ENCODE measurements at regions not wholly inside any gene's neighbourhood (a gene's known extent, or its start where the extent isn't known, plus 50 kb on each side); places are given as distances from the start of the nearest gene placed in this dataset.

DNA sequence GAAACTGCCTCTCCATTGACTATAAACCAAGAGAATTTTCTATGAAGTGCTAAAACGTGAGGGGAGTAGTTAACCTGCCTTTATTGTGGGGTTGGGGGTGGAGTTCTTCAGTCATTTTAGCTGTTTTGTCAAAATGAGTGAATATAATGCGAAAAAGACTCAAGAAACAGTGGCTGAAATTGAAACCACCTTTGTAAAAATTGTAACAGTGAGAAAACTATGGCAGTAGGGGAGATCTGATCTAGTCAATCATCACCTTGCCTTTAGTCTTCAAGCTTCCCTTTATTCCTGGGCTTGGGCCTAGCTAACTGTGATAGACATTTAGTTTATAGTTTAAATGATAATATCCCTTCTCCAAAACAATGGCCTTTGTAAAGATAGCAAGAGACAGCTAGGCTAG is 1927.3 kb downstream of the STIM2 start:
- no peak overlapping the region for H3K4me3 Mint-ChIP-seq
- DNase-seq (ENCODE audit: low read depth, low spot score): no peak
- no peaks in the 10 kb centered on the region for H3K36me3 Mint-ChIP-seq (ENCODE audit: low read depth)
- TF ChIP-seq, protein P1, sequence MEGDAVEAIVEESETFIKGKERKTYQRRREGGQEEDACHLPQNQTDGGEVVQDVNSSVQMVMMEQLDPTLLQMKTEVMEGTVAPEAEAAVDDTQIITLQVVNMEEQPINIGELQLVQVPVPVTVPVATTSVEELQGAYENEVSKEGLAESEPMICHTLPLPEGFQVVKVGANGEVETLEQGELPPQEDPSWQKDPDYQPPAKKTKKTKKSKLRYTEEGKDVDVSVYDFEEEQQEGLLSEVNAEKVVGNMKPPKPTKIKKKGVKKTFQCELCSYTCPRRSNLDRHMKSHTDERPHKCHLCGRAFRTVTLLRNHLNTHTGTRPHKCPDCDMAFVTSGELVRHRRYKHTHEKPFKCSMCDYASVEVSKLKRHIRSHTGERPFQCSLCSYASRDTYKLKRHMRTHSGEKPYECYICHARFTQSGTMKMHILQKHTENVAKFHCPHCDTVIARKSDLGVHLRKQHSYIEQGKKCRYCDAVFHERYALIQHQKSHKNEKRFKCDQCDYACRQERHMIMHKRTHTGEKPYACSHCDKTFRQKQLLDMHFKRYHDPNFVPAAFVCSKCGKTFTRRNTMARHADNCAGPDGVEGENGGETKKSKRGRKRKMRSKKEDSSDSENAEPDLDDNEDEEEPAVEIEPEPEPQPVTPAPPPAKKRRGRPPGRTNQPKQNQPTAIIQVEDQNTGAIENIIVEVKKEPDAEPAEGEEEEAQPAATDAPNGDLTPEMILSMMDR (conservative IDR thresholded peaks at IDR 0.05): no peak
- no peaks in the 10 kb centered on the region for H3K27me3 Mint-ChIP-seq (ENCODE audit: low read depth)
- H3K27ac Mint-ChIP-seq (ENCODE audit: unreplicated experiment): no peak overlapping the region
- H3K9me3 Mint-ChIP-seq: no peaks in the 10 kb centered on the region
- no peaks in the 10 kb centered on the region for H3K4me1 Mint-ChIP-seq

DNA sequence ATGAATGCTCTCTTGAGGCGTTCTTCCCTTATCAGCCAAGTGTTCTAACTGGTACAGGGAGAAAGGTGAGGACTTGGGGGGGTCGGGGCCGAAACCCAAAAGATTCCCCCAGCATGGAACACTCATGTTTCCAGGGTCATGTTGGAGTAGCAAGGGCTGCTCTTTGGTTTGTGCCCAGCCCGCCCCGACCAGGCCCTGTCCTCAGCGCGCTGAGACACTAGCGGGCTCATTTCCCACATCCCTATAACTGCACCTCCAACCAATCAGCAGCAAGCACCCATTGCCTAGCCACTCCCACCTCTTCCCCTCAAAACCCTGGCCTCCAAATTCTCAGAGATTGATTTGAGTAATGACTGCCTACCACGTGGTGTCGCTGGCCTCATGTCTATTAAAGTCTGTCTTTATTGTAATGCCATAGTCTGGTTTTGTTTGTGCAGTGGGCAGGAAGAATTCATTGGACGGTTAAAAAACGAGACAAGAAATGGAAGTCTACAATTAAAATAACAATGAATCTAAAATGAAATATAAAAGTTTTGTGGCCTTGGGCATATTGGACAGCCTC is 1928.4 kb downstream of the STIM2 start:
- Mint-ChIP-seq H3K27me3 (ENCODE audit: low read depth) (no peaks in the 10 kb centered on the region), H3K36me3 (ENCODE audit: low read depth) (no peaks in the 10 kb centered on the region), H3K27ac (ENCODE audit: unreplicated experiment) (no peak overlapping the region), H3K4me1 (no peaks in the 10 kb centered on the region), H3K9me3 (no peaks in the 10 kb centered on the region), H3K4me3 (no peak overlapping the region)
- TF ChIP-seq, protein P1 (conservative IDR thresholded peaks at IDR 0.05): no peak
- DNase-seq (ENCODE audit: low read depth, low spot score): no peak

DNA sequence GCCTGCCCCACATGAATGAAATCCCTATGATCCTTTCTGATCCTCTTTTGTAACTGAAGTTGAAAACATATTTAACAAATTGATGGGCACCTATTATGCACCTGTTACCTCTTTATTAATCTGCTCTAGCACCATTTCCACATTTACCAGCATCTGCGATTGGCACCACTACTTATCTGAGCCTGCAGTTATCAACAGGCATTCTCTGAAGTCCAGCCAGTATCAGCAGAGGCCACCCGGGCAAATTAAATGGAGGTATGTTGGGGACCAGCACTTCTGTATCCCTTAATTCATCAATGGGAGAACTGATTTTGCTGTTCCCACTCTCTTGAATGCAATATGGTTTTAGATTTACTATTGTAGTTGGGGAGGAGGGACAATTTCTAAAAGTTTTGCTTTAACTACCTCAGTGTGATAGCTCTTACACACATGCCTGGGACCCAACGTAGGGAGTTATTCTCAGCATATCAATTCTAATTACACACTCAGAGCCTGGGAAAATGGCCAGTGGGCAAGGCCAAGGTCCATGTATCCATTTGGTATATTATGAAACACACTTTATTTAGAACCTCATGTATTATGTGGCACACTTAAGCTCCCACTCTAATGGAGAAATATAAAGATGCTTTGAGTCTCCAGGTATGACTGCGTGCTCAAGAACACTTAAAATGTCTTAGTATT is 1927.1 kb upstream of the PCDH7 start:
- TF ChIP-seq, protein P1 (conservative IDR thresholded peaks at IDR 0.05): no peak
- Mint-ChIP-seq H3K36me3 (ENCODE audit: low read depth) (peaks cover 2% of the 10 kb centered on the region), H3K4me3 (no peak overlapping the region), H3K4me1 (no peaks in the 10 kb centered on the region), H3K27me3 (ENCODE audit: low read depth) (no peaks in the 10 kb centered on the region), H3K27ac (ENCODE audit: unreplicated experiment) (no peak overlapping the region), H3K9me3 (peaks cover 2% of the 10 kb centered on the region)
- DNase-seq (ENCODE audit: low read depth, low spot score): no peak

DNA sequence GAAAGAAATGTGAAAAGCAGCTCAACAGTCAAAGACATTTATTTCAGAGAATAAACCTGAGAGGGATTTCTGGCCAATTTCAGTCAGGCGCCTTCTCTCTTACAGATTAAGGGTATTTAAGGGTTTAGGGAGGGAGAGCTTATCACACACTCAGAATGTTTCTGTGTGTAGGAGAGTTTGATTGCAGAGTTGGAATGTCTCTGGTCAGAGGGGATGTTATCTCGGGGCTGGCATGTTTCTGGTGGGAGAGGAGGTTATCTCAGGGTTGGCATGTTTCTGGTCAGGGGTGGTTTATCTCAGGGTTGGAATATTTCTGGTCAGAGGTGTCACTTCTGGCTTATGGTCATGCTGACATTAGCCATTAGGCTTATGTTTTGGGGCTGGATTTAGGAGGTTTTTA is 1920.5 kb upstream of the PCDH7 start:
- TF ChIP-seq, protein P1 (conservative IDR thresholded peaks at IDR 0.05): no peak
- no peak overlapping the region for H3K4me3 Mint-ChIP-seq

DNA sequence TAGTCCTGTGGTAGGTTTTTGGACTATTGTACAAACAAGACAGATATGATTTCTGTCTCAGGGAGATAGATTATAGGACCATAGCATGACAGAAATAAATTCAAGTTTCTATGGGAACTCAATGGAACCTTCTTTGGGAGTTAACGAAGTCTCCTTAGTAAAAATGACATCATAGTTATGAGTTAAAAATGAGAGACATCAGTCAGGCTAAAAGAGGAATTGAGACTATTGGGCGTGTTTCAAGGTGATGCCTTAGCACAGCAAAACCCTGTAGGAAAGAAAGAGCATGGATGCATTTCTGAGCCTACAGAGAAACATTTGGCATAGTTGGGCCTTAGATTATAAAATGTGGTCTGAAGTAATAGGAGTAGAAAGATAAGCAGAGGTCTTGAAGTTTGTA is 1909.1 kb upstream of the PCDH7 start:
- no peaks in the 10 kb centered on the region for H3K27me3 Mint-ChIP-seq (ENCODE audit: low read depth)
- H3K27ac Mint-ChIP-seq (ENCODE audit: unreplicated experiment): no peak overlapping the region
- TF ChIP-seq, protein P1 (conservative IDR thresholded peaks at IDR 0.05): no peak
- H3K4me1 Mint-ChIP-seq: no peaks in the 10 kb centered on the region
- DNase-seq (ENCODE audit: low read depth, low spot score): no peak
- H3K9me3 Mint-ChIP-seq: peaks cover 2% of the 10 kb centered on the region
- H3K4me3 Mint-ChIP-seq: no peak overlapping the region
- H3K36me3 Mint-ChIP-seq (ENCODE audit: low read depth): peaks cover 5% of the 10 kb centered on the region

More for the DNA sequence above, 1920.5 kb upstream of the PCDH7 start:
- no peak for DNase-seq (ENCODE audit: low read depth, low spot score)
- Mint-ChIP-seq H3K27ac (ENCODE audit: unreplicated experiment) (no peak overlapping the region), H3K27me3 (ENCODE audit: low read depth) (no peaks in the 10 kb centered on the region), H3K36me3 (ENCODE audit: low read depth) (peaks cover 2% of the 10 kb centered on the region), H3K4me1 (no peaks in the 10 kb centered on the region), H3K9me3 (peaks cover 5% of the 10 kb centered on the region)

All from neural crest cell (in vitro differentiated cells).